ENCODE measurements at regions not wholly inside any gene's neighbourhood (a gene's known extent, or its start where the extent isn't known, plus 50 kb on each side); places are given as distances from the start of the nearest gene placed in this dataset.

DNA sequence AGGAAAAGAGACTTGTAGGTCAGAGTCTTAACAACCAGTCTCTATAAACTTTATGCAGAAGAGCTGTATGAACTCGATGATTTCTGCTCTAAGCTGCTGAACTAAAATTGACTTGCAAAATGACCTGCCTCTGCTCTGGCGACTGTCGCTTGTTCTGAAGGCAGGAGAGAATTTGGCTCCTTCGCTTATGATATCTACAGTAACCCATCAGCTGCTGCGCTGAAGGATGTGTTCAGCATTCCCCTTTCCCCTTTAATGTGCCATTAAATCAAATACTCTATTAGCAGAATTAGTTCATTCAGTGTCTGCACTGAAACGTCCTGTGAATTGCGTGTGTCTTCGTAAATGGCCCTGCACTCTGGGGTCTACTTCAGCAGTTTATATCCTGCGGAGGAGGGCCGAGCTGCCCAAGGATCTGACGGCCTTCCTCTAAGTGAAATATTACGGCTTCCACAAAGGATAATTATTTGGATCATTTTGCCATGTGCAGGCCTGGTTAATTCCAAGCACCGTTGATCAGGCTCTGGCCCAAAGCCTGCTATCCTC, 254.9 kb downstream of the SNX10 start:
- Histone ChIP-seq H3K9me3 (ENCODE audit: insufficient read depth, low read length) (peaks cover 5% of the 10 kb centered on the region; the same call in 1 of the 2 replicates), H3K4me1 (ENCODE audit: insufficient read depth, insufficient read length) (no peaks in the 10 kb centered on the region), H3K9ac (ENCODE audit: insufficient read length, low read depth) (no peak overlapping the region), H3K36me3 (ENCODE audit: insufficient read depth, insufficient read length, low read length) (no peaks in the 10 kb centered on the region), H3K4me3 (ENCODE audit: insufficient read length, low read depth) (no peak overlapping the region), H3K27me3 (ENCODE audit: insufficient read depth, insufficient read length) (no peaks in the 10 kb centered on the region)
- DNase-seq (ENCODE audit: low read depth, low spot score), result no peak
- TF ChIP-seq YY1 (IDR thresholded peaks at IDR 0.05; ENCODE audit: insufficient read depth, insufficient read length) (no peak), ZNF274 (IDR thresholded peaks at IDR 0.05; ENCODE audit: low read depth, low read length) (no peak), SUZ12 (IDR thresholded peaks at IDR 0.05; ENCODE audit: extremely low read depth, insufficient read depth, insufficient read length) (no peak)

DNA sequence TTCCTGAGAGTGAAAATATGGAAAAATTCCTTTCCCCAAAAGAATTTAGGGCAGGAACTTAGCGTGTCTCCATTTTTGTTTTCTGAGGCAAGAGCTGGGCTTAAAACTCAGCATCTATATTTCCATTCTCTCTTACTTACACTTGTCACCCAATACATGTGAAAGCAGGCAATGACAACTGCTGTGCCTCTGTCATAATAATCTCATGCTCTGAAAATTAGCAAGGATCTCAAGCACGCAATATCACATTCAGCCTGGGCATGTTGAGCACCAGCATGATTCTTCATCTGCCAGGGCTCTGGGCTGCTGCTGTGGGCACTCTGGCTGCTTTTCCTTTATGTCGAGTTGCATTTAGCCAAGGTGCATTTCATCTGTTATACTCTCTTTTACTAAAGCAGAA, 255.5 kb downstream of the SNX10 start:
- no peaks in the 10 kb centered on the region for H3K27me3 ChIP-seq (ENCODE audit: insufficient read depth, insufficient read length)
- TF ChIP-seq SUZ12 (IDR thresholded peaks at IDR 0.05; ENCODE audit: extremely low read depth, insufficient read depth, insufficient read length) (no peak), ZNF274 (IDR thresholded peaks at IDR 0.05; ENCODE audit: low read depth, low read length) (no peak), YY1 (IDR thresholded peaks at IDR 0.05; ENCODE audit: insufficient read depth, insufficient read length) (no peak)
- H3K9me3 ChIP-seq (ENCODE audit: insufficient read depth, low read length), result peaks cover 5% of the 10 kb centered on the region; the same call in 1 of the 2 replicates
- H3K4me1 ChIP-seq (ENCODE audit: insufficient read depth, insufficient read length), result no peaks in the 10 kb centered on the region
- DNase-seq (ENCODE audit: low read depth, low spot score), result no peak
- H3K36me3 ChIP-seq (ENCODE audit: insufficient read depth, insufficient read length, low read length), result no peaks in the 10 kb centered on the region
- H3K9ac ChIP-seq (ENCODE audit: insufficient read length, low read depth), result no peak overlapping the region
- no peak overlapping the region for H3K4me3 ChIP-seq (ENCODE audit: insufficient read length, low read depth)

DNA sequence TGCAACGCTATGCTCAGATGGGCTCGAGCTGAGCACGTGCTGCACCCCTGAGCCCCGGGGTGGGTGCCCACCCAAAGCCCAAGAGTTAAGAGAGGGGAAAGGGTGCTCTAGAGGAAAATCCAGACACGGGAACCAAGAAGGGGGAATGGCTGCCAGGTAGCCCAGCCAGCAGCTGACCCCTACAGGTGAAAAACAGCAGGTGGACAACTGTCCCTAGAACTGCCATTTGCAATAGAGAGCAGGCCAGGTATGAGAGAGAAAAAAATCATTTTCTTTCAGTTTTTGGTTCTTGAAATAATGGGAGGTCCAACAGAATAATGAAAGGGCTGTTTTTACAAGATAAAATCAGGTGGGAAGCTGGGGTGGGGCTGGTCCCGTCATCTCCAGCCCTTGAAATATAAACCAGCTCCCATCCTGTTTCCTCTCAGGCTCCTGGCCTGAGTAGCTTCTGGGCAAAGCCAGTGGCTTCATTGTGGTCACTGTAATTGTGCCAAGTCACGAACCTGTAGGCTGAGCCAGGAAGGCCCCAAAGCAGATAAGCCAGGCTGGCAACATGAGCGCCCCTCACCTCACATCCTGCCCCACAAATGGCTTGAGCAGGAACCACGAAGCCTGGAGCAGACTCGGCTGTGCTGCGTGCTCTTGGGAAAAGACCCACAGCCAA, 257.8 kb downstream of the SNX10 start:
- Histone ChIP-seq H3K4me3 (ENCODE audit: insufficient read length, low read depth) (no peak overlapping the region), H3K36me3 (ENCODE audit: insufficient read depth, insufficient read length, low read length) (no peaks in the 10 kb centered on the region), H3K9me3 (ENCODE audit: insufficient read depth, low read length) (peaks cover 5% of the 10 kb centered on the region; the same call in 1 of the 2 replicates), H3K27me3 (ENCODE audit: insufficient read depth, insufficient read length) (no peaks in the 10 kb centered on the region), H3K4me1 (ENCODE audit: insufficient read depth, insufficient read length) (no peaks in the 10 kb centered on the region), H3K9ac (ENCODE audit: insufficient read length, low read depth) (no peak overlapping the region)
- DNase-seq (ENCODE audit: low read depth, low spot score), result no peak
- TF ChIP-seq ZNF274 (IDR thresholded peaks at IDR 0.05; ENCODE audit: low read depth, low read length) (no peak), YY1 (IDR thresholded peaks at IDR 0.05; ENCODE audit: insufficient read depth, insufficient read length) (no peak), SUZ12 (IDR thresholded peaks at IDR 0.05; ENCODE audit: extremely low read depth, insufficient read depth, insufficient read length) (no peak)

DNA sequence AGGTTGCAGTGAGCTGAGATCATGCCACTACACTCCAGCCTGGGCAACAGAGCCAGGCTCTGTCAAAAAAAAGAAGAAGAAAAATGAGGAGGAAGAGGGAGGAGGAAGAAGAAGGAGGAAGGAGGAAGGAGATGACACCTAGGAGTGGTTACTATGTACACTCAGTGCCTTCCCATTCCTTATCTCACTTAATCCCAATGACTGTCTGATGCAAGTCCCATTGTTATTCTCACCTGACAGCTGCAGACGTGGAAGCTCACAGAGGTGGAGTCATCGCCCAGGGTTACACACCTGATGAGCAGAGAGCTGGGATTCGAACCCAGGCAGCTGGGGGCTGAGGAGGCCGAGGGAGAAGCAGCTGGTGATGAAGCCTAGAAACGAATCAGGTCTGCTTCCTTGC, 258.8 kb downstream of the SNX10 start:
- no peaks in the 10 kb centered on the region for H3K4me1 ChIP-seq (ENCODE audit: insufficient read depth, insufficient read length)
- H3K36me3 ChIP-seq (ENCODE audit: insufficient read depth, insufficient read length, low read length), result no peaks in the 10 kb centered on the region
- no peaks in the 10 kb centered on the region for H3K27me3 ChIP-seq (ENCODE audit: insufficient read depth, insufficient read length)
- no peak overlapping the region for H3K9ac ChIP-seq (ENCODE audit: insufficient read length, low read depth)
- DNase-seq (ENCODE audit: low read depth, low spot score), result no peak
- TF ChIP-seq ZNF274 (IDR thresholded peaks at IDR 0.05; ENCODE audit: low read depth, low read length) (no peak), SUZ12 (IDR thresholded peaks at IDR 0.05; ENCODE audit: extremely low read depth, insufficient read depth, insufficient read length) (no peak), YY1 (IDR thresholded peaks at IDR 0.05; ENCODE audit: insufficient read depth, insufficient read length) (no peak)
- peaks cover 5% of the 10 kb centered on the region; the same call in 1 of the 2 replicates for H3K9me3 ChIP-seq (ENCODE audit: insufficient read depth, low read length)
- no peak overlapping the region for H3K4me3 ChIP-seq (ENCODE audit: insufficient read length, low read depth)

DNA sequence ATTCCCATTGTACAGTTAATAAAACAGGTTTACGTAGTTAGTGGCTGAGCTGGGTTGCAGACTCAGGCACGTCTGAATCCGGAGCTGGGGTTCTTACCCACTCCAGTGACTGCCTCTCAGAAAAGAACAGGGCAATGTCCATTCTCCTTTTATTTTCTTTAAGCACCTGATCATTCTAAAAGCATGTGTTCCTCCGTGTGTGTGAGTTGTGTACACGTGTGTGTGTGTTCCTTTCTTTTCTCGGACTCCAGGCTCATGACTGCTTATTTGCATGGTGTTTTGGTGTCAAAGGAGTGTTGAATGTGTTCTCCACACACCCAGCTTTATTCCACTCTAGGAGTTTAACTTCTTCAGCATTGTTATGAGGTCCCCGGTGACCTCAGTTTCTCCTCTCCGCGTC, 260.1 kb downstream of the SNX10 start:
- peaks cover 5% of the 10 kb centered on the region for H3K4me1 ChIP-seq (ENCODE audit: insufficient read depth, insufficient read length)
- no peak for DNase-seq (ENCODE audit: low read depth, low spot score)
- H3K4me3 ChIP-seq (ENCODE audit: insufficient read length, low read depth), result no peak overlapping the region
- TF ChIP-seq SUZ12 (IDR thresholded peaks at IDR 0.05; ENCODE audit: extremely low read depth, insufficient read depth, insufficient read length) (no peak), YY1 (IDR thresholded peaks at IDR 0.05; ENCODE audit: insufficient read depth, insufficient read length) (no peak), ZNF274 (IDR thresholded peaks at IDR 0.05; ENCODE audit: low read depth, low read length) (no peak)
- no peak overlapping the region for H3K9ac ChIP-seq (ENCODE audit: insufficient read length, low read depth)
- no peaks in the 10 kb centered on the region for H3K36me3 ChIP-seq (ENCODE audit: insufficient read depth, insufficient read length, low read length)
- no peaks in the 10 kb centered on the region for H3K27me3 ChIP-seq (ENCODE audit: insufficient read depth, insufficient read length)
- H3K9me3 ChIP-seq (ENCODE audit: insufficient read depth, low read length), result peaks cover 5% of the 10 kb centered on the region; the same call in 1 of the 2 replicates

DNA sequence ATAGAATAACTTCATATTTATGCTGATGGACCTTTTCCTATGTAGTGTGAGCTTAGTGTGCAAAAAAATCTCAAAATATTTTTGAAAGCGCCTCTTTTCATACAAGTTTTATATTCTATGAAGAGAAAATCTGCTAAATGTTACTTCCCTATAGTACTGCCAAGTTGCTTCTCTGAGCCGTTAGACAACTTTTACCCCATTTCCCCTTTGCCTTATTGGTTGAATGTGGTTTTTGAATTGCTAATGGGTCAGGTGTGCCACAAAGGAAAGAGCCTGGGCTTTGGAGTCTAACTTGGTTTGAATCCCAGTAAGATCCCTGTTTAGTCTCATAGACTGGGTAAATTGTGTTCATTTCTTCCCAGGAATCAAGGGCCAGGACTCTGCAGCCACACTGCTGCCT, 261.5 kb downstream of the SNX10 start:
- H3K4me3 ChIP-seq (ENCODE audit: insufficient read length, low read depth), result no peak overlapping the region
- H3K36me3 ChIP-seq (ENCODE audit: insufficient read depth, insufficient read length, low read length), result no peaks in the 10 kb centered on the region
- DNase-seq (ENCODE audit: low read depth, low spot score), result no peak
- H3K9ac ChIP-seq (ENCODE audit: insufficient read length, low read depth), result no peak overlapping the region
- no peak for TF ChIP-seq YY1 (IDR thresholded peaks at IDR 0.05; ENCODE audit: insufficient read depth, insufficient read length)
- TF ChIP-seq ZNF274 (IDR thresholded peaks at IDR 0.05; ENCODE audit: low read depth, low read length), result no peak
- no peak for TF ChIP-seq SUZ12 (IDR thresholded peaks at IDR 0.05; ENCODE audit: extremely low read depth, insufficient read depth, insufficient read length)
- no peaks in the 10 kb centered on the region for H3K27me3 ChIP-seq (ENCODE audit: insufficient read depth, insufficient read length)
- H3K4me1 ChIP-seq (ENCODE audit: insufficient read depth, insufficient read length), result peaks cover 5% of the 10 kb centered on the region
- peaks cover 2% of the 10 kb centered on the region; the same call in 1 of the 2 replicates for H3K9me3 ChIP-seq (ENCODE audit: insufficient read depth, low read length)

DNA sequence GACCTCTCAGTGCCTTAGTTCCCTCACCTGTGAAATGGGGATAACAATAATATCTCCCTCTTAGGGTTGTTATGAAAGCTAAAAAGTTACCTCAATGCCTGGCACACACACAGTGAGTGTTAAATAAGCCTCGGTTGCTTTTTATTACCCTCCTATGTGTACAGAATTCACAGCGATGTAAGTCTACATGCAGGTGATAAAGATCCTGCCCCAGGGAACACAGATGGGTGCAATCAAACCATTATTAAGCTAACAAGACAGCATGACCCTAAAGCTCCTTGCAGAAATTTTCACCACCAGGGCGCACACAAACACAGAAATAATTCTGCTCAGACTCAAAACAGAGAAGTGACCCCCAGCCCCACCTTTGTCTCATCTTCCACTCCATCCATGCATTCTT, 261.9 kb downstream of the SNX10 start:
- Histone ChIP-seq H3K4me1 (ENCODE audit: insufficient read depth, insufficient read length) (peaks cover 5% of the 10 kb centered on the region), H3K9me3 (ENCODE audit: insufficient read depth, low read length) (no peaks in the 10 kb centered on the region), H3K36me3 (ENCODE audit: insufficient read depth, insufficient read length, low read length) (no peaks in the 10 kb centered on the region), H3K27me3 (ENCODE audit: insufficient read depth, insufficient read length) (no peaks in the 10 kb centered on the region), H3K4me3 (ENCODE audit: insufficient read length, low read depth) (no peak overlapping the region), H3K9ac (ENCODE audit: insufficient read length, low read depth) (no peak overlapping the region)
- no peak for TF ChIP-seq YY1 (IDR thresholded peaks at IDR 0.05; ENCODE audit: insufficient read depth, insufficient read length)
- no peak for TF ChIP-seq SUZ12 (IDR thresholded peaks at IDR 0.05; ENCODE audit: extremely low read depth, insufficient read depth, insufficient read length)
- no peak for TF ChIP-seq ZNF274 (IDR thresholded peaks at IDR 0.05; ENCODE audit: low read depth, low read length)
- no peak for DNase-seq (ENCODE audit: low read depth, low spot score)
